H1 (cell line): ENCODE measurements at regions not wholly inside any gene's neighbourhood (a gene's known extent, or its start where the extent isn't known, plus 50 kb on each side); places are given as distances from the start of the nearest gene placed in this dataset.

Source experiments
- CTCF ChIA-PET: fragments of 300-600 bp; sonication (Branson Sonifier 250); formaldehyde crosslinking; loops from one replicate; lab custom pipeline; 2021; ENCODE audit not compliant: partially characterized antibody; lab: Charles Lee
- POLR2A ChIA-PET: fragments of 300-600 bp; sonication (Branson Sonifier 250); formaldehyde crosslinking; loops from one replicate; lab custom pipeline; 2021; ENCODE audit warnings: inconsistent platforms; ENCODE audit not compliant: partially characterized antibody; lab: Charles Lee
- DNase-seq, 2 experiments: peaks; one replicate each; pipeline versions ENCODE4 v3.0.0 to v3.0.0-alpha.2; 2010 to 2022; ENCODE audit warnings: low spot score in 2 of 2, low read depth in 1 of 2, mixed read lengths in 1 of 2
- FAIRE-seq: peaks from 2 replicates; lab custom pipeline; 2011; peaks lifted over from hg19 to GRCh38; lab: Jason Lieb, UNC
- H2AFZ ChIP-seq: 2 replicates; pipeline ENCODE4 v1.8.1; 2012; ENCODE audit warnings: low read length, inconsistent platforms
- H2AK5ac ChIP-seq: 2 replicates; pipeline ENCODE4 v1.6.1; 2013; ENCODE audit warnings: low read depth, low read length
- H2BK120ac ChIP-seq: replicated peaks from 2 replicates; pipeline ENCODE3; 2013; ENCODE audit warnings: low read depth, low read length, inconsistent platforms
- H2BK12ac ChIP-seq: 2 replicates; pipeline ENCODE4 v1.6.1; 2013; ENCODE audit warnings: low read depth, low read length
- H2BK15ac ChIP-seq: 2 replicates; pipeline ENCODE4 v1.6.1; 2013; ENCODE audit warnings: low read length
- H2BK20ac ChIP-seq: 2 replicates; pipeline ENCODE4 v1.6.1; 2013; ENCODE audit warnings: low read length
- H2BK5ac ChIP-seq: 2 replicates; pipeline ENCODE4 v1.6.1; 2013; ENCODE audit warnings: low read depth, low read length
- H3K14ac ChIP-seq: 2 replicates; pipeline ENCODE4 v1.6.1; 2013; ENCODE audit warnings: inconsistent platforms; ENCODE audit not compliant: insufficient read length
- H3K18ac ChIP-seq: 2 replicates; pipeline ENCODE4 v1.6.1; 2013; ENCODE audit warnings: low read length; ENCODE audit errors: extremely low read depth
- H3K23ac ChIP-seq: 2 replicates; pipeline ENCODE4 v1.6.1; 2013; ENCODE audit warnings: inconsistent platforms; ENCODE audit not compliant: insufficient read length
- H3K23me2 ChIP-seq: 2 replicates; pipeline ENCODE4 v1.6.1; 2013; ENCODE audit warnings: low read depth, low read length
- H3K27ac ChIP-seq: 2 replicates; pipeline ENCODE4 v1.6.1; 2011; ENCODE audit warnings: low read depth, low read length, inconsistent platforms
- H3K27me3 ChIP-seq, 4 experiments: replicated peaks in 1 of 4; 1 replicate in 1 of 4; 2 replicates in 3 of 4; pipeline versions ENCODE4 v1.6.1 to v1.8.1; 2011 to 2013; ENCODE audit warnings: low read length in 3 of 4, mild to moderate bottlenecking in 3 of 4, inconsistent platforms in 2 of 4, mixed read lengths in 2 of 4, moderate library complexity in 1 of 4; ENCODE audit not compliant: control insufficient read depth in 3 of 4, insufficient read depth in 3 of 4; ENCODE audit errors: extremely low read depth in 1 of 4
- H3K36me3 ChIP-seq, 4 experiments: 2 replicates each; pipeline versions ENCODE4 v1.6.1 to v1.8.1; 2011 to 2013; ENCODE audit warnings: mild to moderate bottlenecking in 4 of 4, low read length in 3 of 4, moderate library complexity in 2 of 4, control low read depth in 1 of 4, inconsistent platforms in 1 of 4; ENCODE audit not compliant: insufficient read depth in 4 of 4, control insufficient read depth in 2 of 4
- H3K4ac ChIP-seq: replicated peaks from 2 replicates; pipeline ENCODE3; 2013; ENCODE audit warnings: low read length, low read depth, mixed read lengths, inconsistent platforms; ENCODE audit not compliant: insufficient read length
- H3K4me1 ChIP-seq, 4 experiments: replicated peaks in 1 of 4; 1 replicate in 1 of 4; 2 replicates in 3 of 4; pipeline versions ENCODE4 v1.6.1 to v1.8.1; 2011 to 2013; ENCODE audit warnings: low read length in 3 of 4, inconsistent platforms in 2 of 4, mixed read lengths in 1 of 4; ENCODE audit not compliant: insufficient read depth in 4 of 4, control insufficient read depth in 3 of 4
- H3K4me2 ChIP-seq, 2 experiments: 2 replicates each; pipeline versions ENCODE4 v1.6.1 to v1.8.1; 2011 to 2013; ENCODE audit warnings: low read depth in 2 of 2, low read length in 2 of 2, control low read depth in 1 of 2, inconsistent platforms in 1 of 2, mild to moderate bottlenecking in 1 of 2; ENCODE audit not compliant: insufficient read depth in 1 of 2
- H3K4me3 ChIP-seq, 4 experiments: fragments of 200-600, 300-600 bp in 1 of 4; sonication (generic), shearing (Covaris generic), sonication (Bioruptor Twin) in 1 of 4; 2 replicates each; pipeline versions ENCODE4 v1.5.1 to v1.8.1; 2011 to 2016; ENCODE audit warnings: low read length in 4 of 4, low read depth in 3 of 4, control low read depth in 2 of 4, inconsistent platforms in 2 of 4, mild to moderate bottlenecking in 2 of 4, mixed read lengths in 1 of 4, moderate library complexity in 1 of 4; ENCODE audit not compliant: insufficient read depth in 2 of 4; ENCODE audit errors: extremely low read depth in 1 of 4
- H3K56ac ChIP-seq: replicated peaks from 2 replicates; pipeline ENCODE3; 2013; ENCODE audit warnings: low read depth, mild to moderate bottlenecking, mixed read lengths, low read length, inconsistent platforms; ENCODE audit not compliant: insufficient read length
- H3K79me1 ChIP-seq: 2 replicates; pipeline ENCODE4 v1.6.1; 2013; ENCODE audit warnings: low read depth, low read length, control low read depth
- H3K79me2 ChIP-seq, 2 experiments: 2 replicates each; pipeline versions ENCODE4 v1.6.1 to v1.8.1; 2012 to 2013; ENCODE audit warnings: low read length in 2 of 2, mild to moderate bottlenecking in 2 of 2, inconsistent platforms in 1 of 2; ENCODE audit not compliant: insufficient read depth in 2 of 2, control insufficient read depth in 1 of 2
- H3K9ac ChIP-seq, 4 experiments: replicated peaks in 1 of 4; 1 replicate in 1 of 4; 2 replicates in 3 of 4; pipeline versions ENCODE4 v1.6.1 to v1.8.1; 2011 to 2013; ENCODE audit warnings: low read depth in 3 of 4, low read length in 3 of 4, control low read depth in 2 of 4, mild to moderate bottlenecking in 2 of 4, moderate library complexity in 2 of 4, inconsistent platforms in 1 of 4; ENCODE audit errors: extremely low read depth in 1 of 4
- H3K9me3 ChIP-seq, 2 experiments: 2 replicates each; pipeline versions ENCODE4 v1.6.1 to v1.8.1; 2012 to 2013; ENCODE audit warnings: mild to moderate bottlenecking in 2 of 2, moderate library complexity in 2 of 2, control low read depth in 1 of 2, inconsistent platforms in 1 of 2, low read depth in 1 of 2, low read length in 1 of 2, mixed read lengths in 1 of 2; ENCODE audit not compliant: insufficient read depth in 2 of 2
- H4K20me1 ChIP-seq, 2 experiments: replicated peaks in 1 of 2; 2 replicates each; pipeline versions ENCODE3 to v1.8.1; 2011 to 2013; ENCODE audit warnings: inconsistent platforms in 2 of 2, low read length in 2 of 2, mild to moderate bottlenecking in 1 of 2; ENCODE audit not compliant: insufficient read depth in 2 of 2, control insufficient read depth in 1 of 2
- H4K5ac ChIP-seq: 2 replicates; pipeline ENCODE4 v1.6.1; 2013; ENCODE audit warnings: low read length, low read depth, mixed read lengths, inconsistent platforms; ENCODE audit not compliant: insufficient read length
- H4K8ac ChIP-seq: 2 replicates; pipeline ENCODE4 v1.8.0; 2013; ENCODE audit warnings: mild to moderate bottlenecking, moderate library complexity, low read length, inconsistent platforms; ENCODE audit not compliant: insufficient read depth; ENCODE audit errors: extremely low read depth
- H4K91ac ChIP-seq: replicated peaks from 2 replicates; pipeline ENCODE3; 2013; ENCODE audit warnings: low read length, mixed read lengths, inconsistent platforms; ENCODE audit not compliant: insufficient read length
- CHD2 ChIP-seq: IDR thresholded peaks from 2 replicates; pipeline ENCODE4 v1.6.1; 2012; ENCODE audit warnings: low read length, improper control_type of control experiment
- RAD21 ChIP-seq, 2 experiments: IDR thresholded peaks in 1 of 2; conservative IDR thresholded peaks in 1 of 2; 2 replicates each; pipeline ENCODE4 v1.6.1; 2011; ENCODE audit warnings: low read depth in 2 of 2, low read length in 2 of 2, improper control_type of control experiment in 1 of 2, inconsistent platforms in 1 of 2, mild to moderate bottlenecking in 1 of 2, moderate library complexity in 1 of 2
- WGBS, 2 experiments: shearing (Covaris generic) in 1 of 2; methylation state at CpG; one replicate each; pipeline versions ENCODE4 v1.1.6 to v1.1.7; 2013 to 2015; ENCODE audit warnings: low lambda C conversion rate in 2 of 2, mixed read lengths in 2 of 2, inconsistent platforms in 1 of 2, low coverage in 1 of 2, missing lambda C conversion rate in 1 of 2; ENCODE audit not compliant: insufficient replicate concordance in 2 of 2, insufficient coverage in 1 of 2, insufficient read length in 1 of 2; ENCODE audit errors: extremely low coverage in 1 of 2, missing lambda C conversion rate in 1 of 2; 5-methylcytosine and 5-hydroxymethylcytosine counted together
- TF ChIP-seq, protein P1 (sequence below), 3 experiments: IDR thresholded peaks; 1 replicate in 2 of 3; 2 replicates in 1 of 3; pipeline versions ENCODE4 v1.5.1 to v1.6.1; 2011; ENCODE audit warnings: low read length in 3 of 3, mild to moderate bottlenecking in 3 of 3, inconsistent platforms in 2 of 3, low read depth in 1 of 3, moderate library complexity in 1 of 3; ENCODE audit not compliant: insufficient read depth in 1 of 3; ENCODE audit errors: control extremely low read depth in 1 of 3

DNA sequence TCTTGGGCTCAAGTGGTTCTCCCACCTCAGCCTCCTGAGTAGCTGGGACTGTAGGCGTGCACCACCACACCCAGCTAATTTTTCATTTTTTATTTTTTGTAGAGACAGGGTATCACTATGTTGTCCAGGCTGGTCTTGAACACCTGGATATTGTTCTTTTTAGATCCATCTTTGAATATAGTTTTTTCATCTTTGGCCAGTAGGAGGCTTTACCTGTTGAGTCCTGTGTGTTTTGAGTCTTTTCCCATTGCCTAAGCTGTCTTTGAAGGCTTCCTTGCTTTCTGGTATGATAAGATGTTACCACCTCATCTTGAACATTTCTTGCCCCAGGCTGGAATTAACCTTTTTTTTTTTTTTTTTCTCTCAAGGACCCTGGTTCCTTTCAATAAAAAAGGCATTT, 387.8 kb upstream of the RUNX1 start:
- H2BK20ac ChIP-seq = no peak overlapping the region
- no peak overlapping the region for H2AK5ac ChIP-seq
- H3K18ac ChIP-seq = no peak overlapping the region
- no peak overlapping the region for H2BK12ac ChIP-seq
- H4K8ac ChIP-seq = no peak overlapping the region
- no peaks in the 10 kb centered on the region for H3K79me2 ChIP-seq
- no peak overlapping the region for H2BK5ac ChIP-seq
- 93% methylated on average over 1 of the region's 1 CpG; no CpG with 5 or more reads in 1 of the 2 experiments for WGBS, 2 experiments
- CTCF ChIA-PET = interaction anchor here (0.6 to 1.6 kb wide), 8 partner anchors 10 to 221 kb away, joined by 3 to 6 read pairs (median 4); no protein-coding TSS in a partner anchor
- H3K4me1 ChIP-seq = peaks cover 0 to 2% (median 0%) of the 10 kb centered on the region in 4 experiments; a peak in 1 of 7 replicates
- H3K4ac ChIP-seq = no peak overlapping the region
- no peak overlapping the region for H3K23ac ChIP-seq
- H3K14ac ChIP-seq = no peak overlapping the region
- H4K20me1 ChIP-seq = no peaks in the 10 kb centered on the region
- TF ChIP-seq, protein P1, sequence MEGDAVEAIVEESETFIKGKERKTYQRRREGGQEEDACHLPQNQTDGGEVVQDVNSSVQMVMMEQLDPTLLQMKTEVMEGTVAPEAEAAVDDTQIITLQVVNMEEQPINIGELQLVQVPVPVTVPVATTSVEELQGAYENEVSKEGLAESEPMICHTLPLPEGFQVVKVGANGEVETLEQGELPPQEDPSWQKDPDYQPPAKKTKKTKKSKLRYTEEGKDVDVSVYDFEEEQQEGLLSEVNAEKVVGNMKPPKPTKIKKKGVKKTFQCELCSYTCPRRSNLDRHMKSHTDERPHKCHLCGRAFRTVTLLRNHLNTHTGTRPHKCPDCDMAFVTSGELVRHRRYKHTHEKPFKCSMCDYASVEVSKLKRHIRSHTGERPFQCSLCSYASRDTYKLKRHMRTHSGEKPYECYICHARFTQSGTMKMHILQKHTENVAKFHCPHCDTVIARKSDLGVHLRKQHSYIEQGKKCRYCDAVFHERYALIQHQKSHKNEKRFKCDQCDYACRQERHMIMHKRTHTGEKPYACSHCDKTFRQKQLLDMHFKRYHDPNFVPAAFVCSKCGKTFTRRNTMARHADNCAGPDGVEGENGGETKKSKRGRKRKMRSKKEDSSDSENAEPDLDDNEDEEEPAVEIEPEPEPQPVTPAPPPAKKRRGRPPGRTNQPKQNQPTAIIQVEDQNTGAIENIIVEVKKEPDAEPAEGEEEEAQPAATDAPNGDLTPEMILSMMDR (IDR thresholded peaks at IDR 0.05; ENCODE audit: control extremely low read depth in 1 of 3, insufficient read depth in 1 of 3, low read depth in 1 of 3, low read length in 3 of 3) = peak in 1 of 3 experiments; percentile 6; a peak in 1 of 4 replicates
- TF ChIP-seq CHD2 = no peak
- peak; percentile 7 to 18; a peak in 1 of 4 replicates for TF ChIP-seq RAD21 (IDR thresholded peaks at IDR 0.05 in 1 of 2, conservative IDR thresholded peaks at IDR 0.05 in 1 of 2; ENCODE audit: low read depth in 2 of 2, low read length in 2 of 2)
- FAIRE-seq = no peak
- no peak overlapping the region for H4K91ac ChIP-seq
- no peak overlapping the region for H3K4me3 ChIP-seq
- no peak overlapping the region for H4K5ac ChIP-seq
- H3K27me3 ChIP-seq = no peaks in the 10 kb centered on the region
- no peak overlapping the region for H3K9ac ChIP-seq
- no peak for DNase-seq
- no peak overlapping the region for H3K4me2 ChIP-seq
- no peaks in the 10 kb centered on the region for H3K79me1 ChIP-seq
- H2AFZ ChIP-seq = no peak overlapping the region
- H3K9me3 ChIP-seq = peaks cover 9 to 11% of the 10 kb centered on the region in 2 experiments
- no peak overlapping the region for H3K27ac ChIP-seq
- no peak overlapping the region for H3K56ac ChIP-seq
- H2BK120ac ChIP-seq = no peak overlapping the region
- no peak overlapping the region for H2BK15ac ChIP-seq
- POLR2A ChIA-PET = no interaction called here
- no peaks in the 10 kb centered on the region for H3K23me2 ChIP-seq
- peaks cover 0 to 4% (median 0%) of the 10 kb centered on the region in 4 experiments; a peak in 1 of 8 replicates for H3K36me3 ChIP-seq
